ENCODE measurements at regions not wholly inside any gene's neighbourhood (a gene's known extent, or its start where the extent isn't known, plus 50 kb on each side); places are given as distances from the start of the nearest gene placed in this dataset.
A peak's percentile ranks its signal among the peaks of the same experiment; 100 is the strongest.

- TF ChIP-seq TEAD4 (IDR thresholded peaks at IDR 0.05) (no peak), EP300 (IDR thresholded peaks at IDR 0.05; ENCODE audit: borderline replicate concordance) (no peak), TAF1 (IDR thresholded peaks at IDR 0.05; ENCODE audit: low read depth) (no peak), YY1 (IDR thresholded peaks at IDR 0.05; ENCODE audit: low read depth) (no peak), CEBPB (IDR thresholded peaks at IDR 0.05) (no peak), TCF12 (IDR thresholded peaks at IDR 0.05; ENCODE audit: low read depth) (no peak), CREB1 (IDR thresholded peaks at IDR 0.05; ENCODE audit: low read depth) (no peak), EGR1 (IDR thresholded peaks at IDR 0.05) (no peak), ZBTB7A (IDR thresholded peaks at IDR 0.05; ENCODE audit: low read depth) (no peak), FOXM1 (IDR thresholded peaks at IDR 0.05; ENCODE audit: borderline replicate concordance, low read depth) (no peak), RAD21 (IDR thresholded peaks at IDR 0.05; ENCODE audit: low read depth) (no peak), NFIC (IDR thresholded peaks at IDR 0.05) (no peak)
- TF ChIP-seq, protein P1, sequence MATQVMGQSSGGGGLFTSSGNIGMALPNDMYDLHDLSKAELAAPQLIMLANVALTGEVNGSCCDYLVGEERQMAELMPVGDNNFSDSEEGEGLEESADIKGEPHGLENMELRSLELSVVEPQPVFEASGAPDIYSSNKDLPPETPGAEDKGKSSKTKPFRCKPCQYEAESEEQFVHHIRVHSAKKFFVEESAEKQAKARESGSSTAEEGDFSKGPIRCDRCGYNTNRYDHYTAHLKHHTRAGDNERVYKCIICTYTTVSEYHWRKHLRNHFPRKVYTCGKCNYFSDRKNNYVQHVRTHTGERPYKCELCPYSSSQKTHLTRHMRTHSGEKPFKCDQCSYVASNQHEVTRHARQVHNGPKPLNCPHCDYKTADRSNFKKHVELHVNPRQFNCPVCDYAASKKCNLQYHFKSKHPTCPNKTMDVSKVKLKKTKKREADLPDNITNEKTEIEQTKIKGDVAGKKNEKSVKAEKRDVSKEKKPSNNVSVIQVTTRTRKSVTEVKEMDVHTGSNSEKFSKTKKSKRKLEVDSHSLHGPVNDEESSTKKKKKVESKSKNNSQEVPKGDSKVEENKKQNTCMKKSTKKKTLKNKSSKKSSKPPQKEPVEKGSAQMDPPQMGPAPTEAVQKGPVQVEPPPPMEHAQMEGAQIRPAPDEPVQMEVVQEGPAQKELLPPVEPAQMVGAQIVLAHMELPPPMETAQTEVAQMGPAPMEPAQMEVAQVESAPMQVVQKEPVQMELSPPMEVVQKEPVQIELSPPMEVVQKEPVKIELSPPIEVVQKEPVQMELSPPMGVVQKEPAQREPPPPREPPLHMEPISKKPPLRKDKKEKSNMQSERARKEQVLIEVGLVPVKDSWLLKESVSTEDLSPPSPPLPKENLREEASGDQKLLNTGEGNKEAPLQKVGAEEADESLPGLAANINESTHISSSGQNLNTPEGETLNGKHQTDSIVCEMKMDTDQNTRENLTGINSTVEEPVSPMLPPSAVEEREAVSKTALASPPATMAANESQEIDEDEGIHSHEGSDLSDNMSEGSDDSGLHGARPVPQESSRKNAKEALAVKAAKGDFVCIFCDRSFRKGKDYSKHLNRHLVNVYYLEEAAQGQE (IDR thresholded peaks at IDR 0.05; ENCODE audit: low read depth), result no peak
- TF ChIP-seq, protein P2, sequence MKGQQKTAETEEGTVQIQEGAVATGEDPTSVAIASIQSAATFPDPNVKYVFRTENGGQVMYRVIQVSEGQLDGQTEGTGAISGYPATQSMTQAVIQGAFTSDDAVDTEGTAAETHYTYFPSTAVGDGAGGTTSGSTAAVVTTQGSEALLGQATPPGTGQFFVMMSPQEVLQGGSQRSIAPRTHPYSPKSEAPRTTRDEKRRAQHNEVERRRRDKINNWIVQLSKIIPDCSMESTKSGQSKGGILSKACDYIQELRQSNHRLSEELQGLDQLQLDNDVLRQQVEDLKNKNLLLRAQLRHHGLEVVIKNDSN (IDR thresholded peaks at IDR 0.05), result no peak
- TF ChIP-seq, protein P3, sequence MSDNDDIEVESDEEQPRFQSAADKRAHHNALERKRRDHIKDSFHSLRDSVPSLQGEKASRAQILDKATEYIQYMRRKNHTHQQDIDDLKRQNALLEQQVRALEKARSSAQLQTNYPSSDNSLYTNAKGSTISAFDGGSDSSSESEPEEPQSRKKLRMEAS (IDR thresholded peaks at IDR 0.05), result no peak
Observed at GRCh38 chr11:16591157-16591556, 147.3 kb upstream of the C11orf58 start.

DNA sequence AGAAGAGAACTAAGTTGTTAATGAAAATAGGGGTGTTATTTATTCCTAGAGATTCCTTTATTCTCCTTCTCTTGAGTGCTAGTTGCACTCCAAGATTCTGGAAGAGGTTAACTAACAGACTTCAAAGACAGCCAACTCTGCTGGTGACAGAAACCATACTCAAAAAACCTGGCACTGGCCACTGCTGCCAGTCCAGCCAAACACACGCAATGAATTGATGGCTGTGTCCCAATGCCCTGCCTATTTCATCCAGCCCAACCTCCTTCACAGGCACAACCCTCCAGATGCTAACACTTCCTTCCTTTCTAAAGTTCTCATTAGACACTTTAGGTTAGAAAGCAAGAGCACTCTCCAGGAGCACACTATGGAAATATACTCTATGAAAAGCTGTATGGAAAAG, 150.8 kb upstream of the C11orf58 start:
- TF ChIP-seq TAF1 (IDR thresholded peaks at IDR 0.05; ENCODE audit: low read depth) (no peak), TCF12 (IDR thresholded peaks at IDR 0.05; ENCODE audit: low read depth) (no peak), FOXM1 (IDR thresholded peaks at IDR 0.05; ENCODE audit: borderline replicate concordance, low read depth) (no peak), CREB1 (IDR thresholded peaks at IDR 0.05; ENCODE audit: low read depth) (no peak), ZBTB7A (IDR thresholded peaks at IDR 0.05; ENCODE audit: low read depth) (no peak), NFIC (IDR thresholded peaks at IDR 0.05) (no peak), CEBPB (IDR thresholded peaks at IDR 0.05) (no peak), YY1 (IDR thresholded peaks at IDR 0.05; ENCODE audit: low read depth) (no peak), TEAD4 (IDR thresholded peaks at IDR 0.05) (no peak), RAD21 (IDR thresholded peaks at IDR 0.05; ENCODE audit: low read depth) (no peak), EP300 (IDR thresholded peaks at IDR 0.05; ENCODE audit: borderline replicate concordance) (no peak)
- TF ChIP-seq, protein P3 (IDR thresholded peaks at IDR 0.05), result no peak
- TF ChIP-seq, protein P1 (IDR thresholded peaks at IDR 0.05; ENCODE audit: low read depth), result no peak
- TF ChIP-seq, protein P2 (IDR thresholded peaks at IDR 0.05), result no peak

DNA sequence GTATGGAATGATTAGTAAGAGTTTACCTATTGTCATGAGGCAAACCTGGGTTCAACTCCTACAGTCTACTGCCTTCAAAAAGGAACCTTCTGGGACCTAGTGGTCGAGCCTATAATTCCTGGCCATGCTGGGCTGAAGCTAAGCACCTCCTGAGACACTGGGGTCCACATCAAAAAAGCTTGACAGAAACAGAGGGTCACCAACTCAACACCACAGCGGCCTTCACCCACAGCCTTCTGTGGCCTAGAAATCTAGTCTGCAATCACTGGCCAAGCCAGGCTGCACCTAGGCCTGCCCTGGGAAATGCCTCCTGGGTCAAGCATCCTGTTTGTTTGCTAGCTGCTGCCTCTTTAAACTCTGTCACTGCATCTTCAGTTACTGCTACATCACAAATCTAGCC, 153.9 kb upstream of the C11orf58 start:
- TF ChIP-seq CEBPB (IDR thresholded peaks at IDR 0.05), result no peak

GRCh38 chr11:16577490-16577889, 161.0 kb upstream of the C11orf58 start:
- no peak for TF ChIP-seq ZBTB7A (IDR thresholded peaks at IDR 0.05; ENCODE audit: low read depth)

GRCh38 chr11:16572945-16573344, 165.5 kb upstream of the C11orf58 start:
- 0 out of 2 replicates have a peak, but pooled peaks have one; percentile 2 for TF ChIP-seq CEBPB (IDR thresholded peaks at IDR 0.05)
- TF ChIP-seq, protein P2 (IDR thresholded peaks at IDR 0.05), result no peak
- TF ChIP-seq, protein P1 (IDR thresholded peaks at IDR 0.05; ENCODE audit: low read depth), result no peak

Data from Ishikawa (cell line).